IMR-90 (cell line): ENCODE measurements at regions not wholly inside any gene's neighbourhood (a gene's known extent, or its start where the extent isn't known, plus 50 kb on each side); places are given as distances from the start of the nearest gene placed in this dataset.

Source experiments
- CEBPB ChIP-seq: IDR thresholded peaks from 2 replicates; pipeline ENCODE4 v1.6.1; 2012; ENCODE audit warnings: low read depth, low read length, improper control_type of control experiment
- CHD1 ChIP-seq: IDR thresholded peaks from 2 replicates; pipeline ENCODE4 v1.6.1; 2012; ENCODE audit warnings: low read depth, low read length, improper control_type of control experiment
- FOS ChIP-seq: fragments of 150-350 bp; IDR thresholded peaks from 2 replicates; pipeline ENCODE4 v1.6.1; 2016; ENCODE audit warnings: low read depth, low read length
- MAFK ChIP-seq: IDR thresholded peaks from 2 replicates; pipeline ENCODE4 v1.6.1; 2012; ENCODE audit warnings: low read depth, low read length, improper control_type of control experiment
- MXI1 ChIP-seq: IDR thresholded peaks from 2 replicates; pipeline ENCODE4 v1.6.1; 2012; ENCODE audit warnings: low read depth, mild to moderate bottlenecking, low read length, moderate library complexity, borderline replicate concordance
- POLR2A ChIP-seq: IDR thresholded peaks from 2 replicates; pipeline ENCODE4 v1.6.1; 2012; ENCODE audit warnings: mild to moderate bottlenecking, low read depth, low read length
- RAD21 ChIP-seq: IDR thresholded peaks from 2 replicates; pipeline ENCODE4 v1.6.1; 2012; ENCODE audit warnings: low read length, improper control_type of control experiment
- RCOR1 ChIP-seq: IDR thresholded peaks from 2 replicates; pipeline ENCODE4 v1.6.1; 2012; ENCODE audit warnings: mild to moderate bottlenecking, low read length, improper control_type of control experiment; ENCODE audit not compliant: insufficient replicate concordance
- RFX5 ChIP-seq: IDR thresholded peaks from 2 replicates; pipeline ENCODE4 v1.8.0; 2012; ENCODE audit warnings: low read depth, mild to moderate bottlenecking, low read length, moderate library complexity
- SMC3 ChIP-seq: fragments of 150-350 bp; IDR thresholded peaks from 2 replicates; pipeline ENCODE4 v1.6.1; 2016; ENCODE audit warnings: low read depth, mild to moderate bottlenecking, antibody characterized with exemption, low read length, moderate library complexity
- TF ChIP-seq, protein P1 (sequence below): conservative IDR thresholded peaks from 2 replicates; pipeline ENCODE4 v1.5.1; 2012; ENCODE audit warnings: mild to moderate bottlenecking, low read depth, low read length, improper control_type of control experiment
- TF ChIP-seq, protein P2 (sequence below): fragments of 150-350 bp; IDR thresholded peaks from 2 replicates; pipeline ENCODE4 v1.6.1; 2017; ENCODE audit warnings: mild to moderate bottlenecking, antibody characterized with exemption, low read length, low read depth
- TF ChIP-seq, protein P3 (sequence below): fragments of 150-350 bp; IDR thresholded peaks from 2 replicates; pipeline ENCODE4 v1.6.1; 2016; ENCODE audit warnings: low read depth, mild to moderate bottlenecking, low read length, moderate library complexity, borderline replicate concordance

DNA sequence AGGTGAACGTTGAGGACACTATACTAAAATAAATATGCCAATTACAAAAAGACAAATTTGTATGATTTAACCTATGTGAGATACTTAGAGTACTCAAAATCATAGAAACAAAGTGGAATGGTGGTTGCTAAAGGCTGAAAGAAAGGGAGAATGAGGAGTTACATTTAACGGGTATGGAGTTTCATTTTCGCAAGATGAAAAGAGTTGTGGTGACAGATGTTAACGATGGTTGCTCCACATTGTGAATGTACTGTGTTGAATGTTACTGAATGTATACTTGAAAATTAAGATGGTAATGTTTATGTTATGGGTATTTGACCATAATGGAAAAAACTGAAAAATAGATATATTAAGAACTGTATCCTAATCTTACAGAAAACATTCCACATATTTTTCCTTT is 51.3 kb upstream of the MOCS2 start:
- TF ChIP-seq, protein P1, sequence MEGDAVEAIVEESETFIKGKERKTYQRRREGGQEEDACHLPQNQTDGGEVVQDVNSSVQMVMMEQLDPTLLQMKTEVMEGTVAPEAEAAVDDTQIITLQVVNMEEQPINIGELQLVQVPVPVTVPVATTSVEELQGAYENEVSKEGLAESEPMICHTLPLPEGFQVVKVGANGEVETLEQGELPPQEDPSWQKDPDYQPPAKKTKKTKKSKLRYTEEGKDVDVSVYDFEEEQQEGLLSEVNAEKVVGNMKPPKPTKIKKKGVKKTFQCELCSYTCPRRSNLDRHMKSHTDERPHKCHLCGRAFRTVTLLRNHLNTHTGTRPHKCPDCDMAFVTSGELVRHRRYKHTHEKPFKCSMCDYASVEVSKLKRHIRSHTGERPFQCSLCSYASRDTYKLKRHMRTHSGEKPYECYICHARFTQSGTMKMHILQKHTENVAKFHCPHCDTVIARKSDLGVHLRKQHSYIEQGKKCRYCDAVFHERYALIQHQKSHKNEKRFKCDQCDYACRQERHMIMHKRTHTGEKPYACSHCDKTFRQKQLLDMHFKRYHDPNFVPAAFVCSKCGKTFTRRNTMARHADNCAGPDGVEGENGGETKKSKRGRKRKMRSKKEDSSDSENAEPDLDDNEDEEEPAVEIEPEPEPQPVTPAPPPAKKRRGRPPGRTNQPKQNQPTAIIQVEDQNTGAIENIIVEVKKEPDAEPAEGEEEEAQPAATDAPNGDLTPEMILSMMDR: no peak
- no peak for TF ChIP-seq MAFK
- TF ChIP-seq RCOR1: no peak
- TF ChIP-seq POLR2A: no peak
- TF ChIP-seq, protein P2, sequence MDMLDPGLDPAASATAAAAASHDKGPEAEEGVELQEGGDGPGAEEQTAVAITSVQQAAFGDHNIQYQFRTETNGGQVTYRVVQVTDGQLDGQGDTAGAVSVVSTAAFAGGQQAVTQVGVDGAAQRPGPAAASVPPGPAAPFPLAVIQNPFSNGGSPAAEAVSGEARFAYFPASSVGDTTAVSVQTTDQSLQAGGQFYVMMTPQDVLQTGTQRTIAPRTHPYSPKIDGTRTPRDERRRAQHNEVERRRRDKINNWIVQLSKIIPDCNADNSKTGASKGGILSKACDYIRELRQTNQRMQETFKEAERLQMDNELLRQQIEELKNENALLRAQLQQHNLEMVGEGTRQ: no peak
- TF ChIP-seq SMC3: no peak
- TF ChIP-seq CEBPB: no peak
- no peak for TF ChIP-seq RFX5
- TF ChIP-seq MXI1: no peak
- no peak for TF ChIP-seq FOS
- no peak for TF ChIP-seq RAD21
- no peak for TF ChIP-seq CHD1
- TF ChIP-seq, protein P3, sequence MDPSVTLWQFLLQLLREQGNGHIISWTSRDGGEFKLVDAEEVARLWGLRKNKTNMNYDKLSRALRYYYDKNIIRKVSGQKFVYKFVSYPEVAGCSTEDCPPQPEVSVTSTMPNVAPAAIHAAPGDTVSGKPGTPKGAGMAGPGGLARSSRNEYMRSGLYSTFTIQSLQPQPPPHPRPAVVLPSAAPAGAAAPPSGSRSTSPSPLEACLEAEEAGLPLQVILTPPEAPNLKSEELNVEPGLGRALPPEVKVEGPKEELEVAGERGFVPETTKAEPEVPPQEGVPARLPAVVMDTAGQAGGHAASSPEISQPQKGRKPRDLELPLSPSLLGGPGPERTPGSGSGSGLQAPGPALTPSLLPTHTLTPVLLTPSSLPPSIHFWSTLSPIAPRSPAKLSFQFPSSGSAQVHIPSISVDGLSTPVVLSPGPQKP: no peak
